Fibroblast of skin of right biceps (primary cell): ENCODE measurements at regions not wholly inside any gene's neighbourhood (a gene's known extent, or its start where the extent isn't known, plus 50 kb on each side); places are given as distances from the start of the nearest gene placed in this dataset.
A peak's percentile ranks its signal among the peaks of the same experiment; 100 is the strongest.

Experiments
- DNase-seq: peaks from one replicate; pipeline ENCODE4 v3.0.0-alpha.2; 2013

DNA sequence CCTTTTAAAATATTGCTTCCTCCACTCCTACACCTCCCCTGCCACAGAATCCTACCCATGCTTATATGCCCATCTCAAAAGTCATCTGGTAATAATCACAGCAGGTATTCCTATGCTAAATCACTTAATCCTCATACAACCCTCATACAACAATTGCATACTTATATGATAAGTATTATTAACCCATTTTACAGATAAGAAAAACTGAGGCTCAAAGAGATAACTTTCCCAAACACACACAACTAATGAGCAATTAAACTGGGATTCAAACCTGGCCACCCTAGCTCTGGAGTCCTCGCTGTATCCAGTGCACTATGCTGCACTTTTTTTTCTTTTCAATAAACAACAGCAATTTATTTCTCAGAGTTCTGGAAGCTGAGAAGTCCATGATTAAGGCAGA lies 99.8 kb upstream of the TSPAN5 start:
- DNase-seq = no peak

DNA sequence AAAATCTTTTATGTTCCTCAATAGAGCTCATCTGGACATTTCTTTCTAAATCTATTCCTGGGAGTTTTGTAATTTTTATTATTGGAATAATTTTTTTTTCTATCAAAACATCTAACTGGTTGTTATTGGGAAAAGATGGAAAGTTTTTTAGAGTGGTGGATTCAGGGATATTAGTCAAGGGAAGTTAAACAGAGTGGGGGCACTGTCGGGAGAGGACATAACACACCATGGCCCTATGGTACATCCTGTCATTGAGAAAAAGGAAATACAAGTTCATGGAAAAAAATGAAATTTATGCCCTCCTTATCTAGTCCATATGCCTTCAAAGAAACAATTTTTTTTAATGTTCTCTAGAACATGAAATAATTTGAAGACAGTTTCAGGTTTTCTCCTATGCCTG lies 96.3 kb upstream of the TSPAN5 start:
- DNase-seq = no peak

DNA sequence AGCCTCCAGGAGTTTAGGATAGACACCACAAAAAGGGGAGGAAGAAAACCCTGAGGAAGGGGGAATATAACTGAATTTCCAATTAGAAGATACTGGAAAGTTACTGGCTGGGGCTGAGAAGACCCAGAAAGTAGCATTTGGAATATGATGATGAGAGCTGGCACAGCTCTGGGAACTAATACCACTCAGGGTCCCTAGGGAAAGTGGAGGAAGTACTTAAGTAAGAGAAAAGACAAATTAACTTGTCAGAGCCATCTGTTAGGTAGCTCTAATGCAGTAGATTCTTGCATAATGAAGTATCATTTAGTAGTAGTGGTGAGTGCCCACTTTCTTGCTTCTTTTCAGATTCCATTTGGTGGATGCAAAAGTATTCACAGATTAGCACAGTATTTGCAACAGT lies 90.8 kb upstream of the TSPAN5 start:
- DNase-seq = peak; percentile 21

DNA sequence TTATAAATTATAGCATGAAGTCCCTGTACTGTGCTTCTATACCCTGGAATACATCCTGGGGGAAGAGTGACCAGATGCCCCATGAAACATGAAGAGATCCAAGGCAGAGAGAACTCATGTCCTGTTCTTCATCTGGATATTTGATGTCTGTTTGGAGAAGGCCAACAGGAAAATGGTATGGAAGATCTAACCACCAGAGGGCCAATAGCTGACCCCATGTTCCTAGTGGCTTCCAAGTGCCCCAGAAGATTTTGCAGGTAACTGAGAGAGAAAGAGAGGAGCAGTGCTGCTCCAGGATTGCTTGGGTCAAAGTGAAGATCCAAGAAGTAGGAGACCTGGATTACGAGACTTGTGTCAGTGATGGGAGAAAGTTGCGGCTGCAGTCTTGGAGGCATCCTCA lies 90.2 kb upstream of the TSPAN5 start:
- DNase-seq = no peak

DNA sequence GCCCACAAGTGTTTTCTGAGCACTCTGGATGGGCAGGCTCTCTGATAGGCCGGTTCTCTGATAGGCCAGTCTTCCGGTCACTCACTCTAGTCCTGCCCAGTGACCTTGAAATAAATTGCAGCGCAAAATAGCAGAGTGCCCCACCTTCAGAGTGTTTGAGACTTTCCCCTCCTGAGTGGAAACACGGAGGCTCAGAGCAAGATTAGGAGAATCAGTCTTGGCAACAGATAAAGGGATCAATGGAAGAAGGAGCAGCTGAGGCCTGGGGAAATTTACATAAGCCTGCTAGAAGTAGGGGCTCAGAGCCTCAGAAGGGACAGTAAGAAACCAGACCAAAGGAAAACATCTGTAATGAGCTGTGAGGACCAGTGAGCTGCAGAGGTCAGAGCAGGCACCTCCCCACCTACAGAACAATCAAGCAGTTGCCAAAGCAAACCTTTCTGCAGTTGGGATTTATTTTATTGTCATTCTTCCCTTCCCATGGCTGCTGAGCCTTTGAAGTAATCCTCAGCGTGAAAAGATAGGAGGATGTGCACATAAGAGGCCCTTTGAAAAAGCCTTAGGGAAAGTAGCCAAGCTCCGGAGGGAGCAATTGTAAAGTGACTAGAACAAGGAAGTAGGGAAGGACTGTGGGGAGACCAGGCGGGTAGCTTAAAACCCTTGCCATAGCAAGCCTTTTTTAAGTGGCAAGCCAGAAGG lies 89.1 kb upstream of the TSPAN5 start:
- no peak for DNase-seq

DNA sequence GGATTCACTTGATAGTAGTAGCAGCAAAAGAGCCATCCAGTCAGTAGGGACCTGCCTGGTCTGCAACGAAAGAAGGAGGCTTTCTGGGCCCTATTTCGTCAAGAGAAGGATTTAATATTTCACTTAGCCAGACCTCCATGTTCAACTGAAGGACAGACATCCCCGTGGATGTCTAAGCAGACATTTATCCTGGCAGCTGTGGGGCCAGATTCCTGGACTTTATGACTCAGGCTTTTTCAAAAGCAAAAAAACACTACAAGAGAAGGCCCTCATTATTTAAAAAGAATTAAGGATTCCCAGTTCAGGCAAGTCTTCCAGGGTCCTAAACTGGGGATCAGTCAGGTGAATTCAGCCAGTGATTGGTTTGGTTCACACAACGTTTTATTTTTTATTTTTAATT lies 88.5 kb upstream of the TSPAN5 start:
- no peak for DNase-seq

DNA sequence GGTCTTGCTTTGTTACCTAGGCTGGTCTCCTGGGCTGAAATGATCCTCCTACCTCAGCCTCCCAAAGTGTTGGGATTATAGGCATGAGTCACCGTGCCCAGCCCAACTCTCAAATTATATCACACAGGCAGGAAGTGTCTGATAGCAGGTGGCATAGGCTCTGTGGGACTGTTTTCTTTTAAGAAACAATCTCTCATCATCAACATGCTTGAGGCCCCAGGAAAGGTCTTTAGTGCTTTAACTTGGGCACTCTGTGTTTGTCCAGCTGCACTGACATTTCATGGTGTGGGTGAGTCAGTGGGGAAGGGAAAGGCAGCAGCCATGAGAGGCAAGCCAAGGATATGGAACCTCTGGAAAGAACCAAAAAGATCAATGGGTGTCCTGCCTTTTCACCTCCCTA lies 88.1 kb upstream of the TSPAN5 start:
- no peak for DNase-seq

DNA sequence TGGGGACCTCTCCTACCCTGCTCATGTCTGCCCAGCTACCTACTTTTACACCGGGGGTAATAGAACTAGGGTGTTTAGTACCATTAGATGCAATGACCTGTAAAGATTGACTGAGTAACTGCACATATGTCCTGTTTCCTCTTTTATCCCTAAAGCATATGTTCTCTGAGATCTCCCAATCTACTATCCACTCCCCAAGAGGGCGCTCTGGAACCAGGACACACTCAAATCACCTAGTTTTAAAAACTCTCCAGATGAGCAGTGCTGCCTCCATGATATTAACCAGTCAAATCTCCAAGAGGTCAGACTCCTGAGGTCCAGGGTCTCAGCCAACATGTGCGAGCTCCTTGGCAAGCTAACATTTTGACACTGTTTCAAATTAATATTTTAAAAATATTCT lies 87.0 kb upstream of the TSPAN5 start:
- peak; percentile 16 for DNase-seq

DNA sequence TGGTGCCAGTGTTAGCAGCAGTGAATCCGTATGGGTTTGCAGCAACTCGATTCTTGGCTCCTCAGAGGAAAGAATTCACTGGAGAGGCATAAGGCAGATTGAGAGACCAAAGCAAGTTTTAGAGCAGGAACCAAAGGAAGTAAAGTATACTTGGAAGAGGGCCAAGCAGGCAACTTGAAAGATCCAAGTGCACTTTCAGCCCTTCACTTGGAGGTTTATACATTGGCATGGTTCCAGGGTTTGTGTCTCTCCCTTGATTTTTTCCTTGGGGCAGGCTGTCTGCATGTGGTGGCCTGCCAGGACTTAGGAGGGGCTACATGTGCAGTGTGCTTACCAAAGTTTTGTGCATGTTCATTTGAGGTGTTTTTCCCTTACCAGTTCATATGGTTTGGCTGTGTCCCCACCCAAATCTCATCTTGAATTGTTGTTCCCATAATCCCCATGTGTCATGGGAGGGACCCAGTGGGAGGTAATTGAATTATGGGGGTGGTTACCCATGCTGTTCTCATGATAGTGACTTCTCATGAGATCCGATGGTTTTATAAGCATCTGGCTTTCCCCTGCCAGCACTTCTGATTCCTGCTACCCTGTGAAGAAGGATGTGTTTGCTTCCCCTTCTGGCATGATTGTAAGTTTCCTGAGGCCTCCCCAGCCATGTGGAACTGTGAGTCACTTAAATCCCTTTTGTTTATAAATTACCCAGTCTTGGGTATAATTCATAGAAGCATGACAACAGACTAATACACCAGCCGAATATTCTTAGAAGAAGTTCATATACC lies 86.2 kb upstream of the TSPAN5 start:
- no peak for DNase-seq

DNA sequence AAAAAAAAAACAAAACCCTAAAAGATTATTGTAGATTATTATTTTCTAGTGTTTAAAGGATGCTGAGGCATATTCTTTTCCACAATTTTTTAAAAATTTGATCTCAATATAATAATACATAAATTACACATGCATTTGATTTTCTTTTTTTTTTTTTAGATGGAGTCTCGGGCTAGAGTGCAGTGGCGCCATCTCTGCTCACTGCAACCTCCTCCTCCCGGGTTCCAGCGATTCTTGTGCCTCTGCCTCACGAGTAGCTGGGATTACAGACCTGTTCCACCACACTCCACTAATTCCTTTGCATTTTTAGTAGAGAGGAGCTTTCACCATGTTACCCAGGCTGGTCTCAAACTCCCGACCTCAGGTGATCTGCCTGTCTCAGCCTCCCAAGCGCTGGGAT lies 83.5 kb upstream of the TSPAN5 start:
- DNase-seq = no peak

DNA sequence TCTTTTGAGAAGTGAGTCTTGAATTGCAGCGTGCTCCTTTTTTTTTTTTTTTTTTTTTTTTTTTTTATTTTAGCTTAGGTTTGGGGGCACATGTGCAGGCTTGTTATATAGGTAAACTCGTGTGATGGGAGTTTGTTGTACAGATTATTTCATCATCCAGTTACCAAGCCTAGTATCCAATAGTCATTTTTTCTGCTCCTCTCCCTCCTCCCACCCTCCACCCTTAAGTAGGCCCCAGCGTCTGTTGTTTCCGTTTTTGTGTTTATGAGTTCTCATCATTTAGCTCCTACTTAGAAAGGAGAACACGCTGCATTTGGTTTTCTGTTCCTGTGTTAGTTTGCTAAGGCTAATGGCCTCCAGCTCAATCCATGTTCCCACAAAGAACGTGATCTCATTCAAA lies 81.3 kb upstream of the TSPAN5 start:
- no peak for DNase-seq

DNA sequence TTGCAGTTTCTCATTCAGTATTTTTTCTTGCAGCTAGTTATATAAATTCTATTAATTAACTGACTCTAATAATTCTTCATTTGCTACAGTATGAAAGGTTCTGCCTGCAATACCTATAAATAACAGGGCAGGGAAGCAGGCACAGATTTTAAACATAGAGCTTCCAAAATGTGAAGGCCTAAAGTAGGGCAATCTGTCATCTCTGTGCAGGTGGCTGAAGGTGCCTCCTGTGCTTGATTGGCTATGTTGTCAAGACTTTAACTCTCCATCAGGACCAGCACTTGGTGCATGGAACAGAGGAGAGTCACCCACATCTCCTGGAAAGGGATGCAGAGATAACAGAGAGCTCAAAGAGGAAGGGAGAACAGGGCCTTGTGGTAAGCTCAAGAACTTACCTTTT lies 75.2 kb upstream of the TSPAN5 start:
- no peak for DNase-seq

DNA sequence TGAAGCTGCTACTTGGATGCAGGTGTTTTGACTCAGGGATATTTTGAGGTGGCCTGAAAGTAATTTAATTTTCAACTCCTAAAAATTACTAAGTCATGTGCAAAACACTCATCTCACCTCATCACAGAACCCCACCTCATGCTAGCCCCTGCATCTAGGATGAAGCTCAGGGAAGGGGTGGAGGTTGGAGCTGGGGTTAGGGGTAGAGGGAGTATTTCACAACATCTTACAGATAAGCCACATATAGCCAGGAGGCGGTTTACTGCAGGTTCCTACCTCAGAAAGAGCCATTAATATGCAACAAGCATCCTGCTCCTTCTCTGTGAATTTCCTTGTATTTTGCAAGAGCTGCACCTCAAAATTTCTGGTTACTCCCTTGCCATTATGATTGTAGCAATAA lies 70.5 kb upstream of the TSPAN5 start:
- DNase-seq = no peak

DNA sequence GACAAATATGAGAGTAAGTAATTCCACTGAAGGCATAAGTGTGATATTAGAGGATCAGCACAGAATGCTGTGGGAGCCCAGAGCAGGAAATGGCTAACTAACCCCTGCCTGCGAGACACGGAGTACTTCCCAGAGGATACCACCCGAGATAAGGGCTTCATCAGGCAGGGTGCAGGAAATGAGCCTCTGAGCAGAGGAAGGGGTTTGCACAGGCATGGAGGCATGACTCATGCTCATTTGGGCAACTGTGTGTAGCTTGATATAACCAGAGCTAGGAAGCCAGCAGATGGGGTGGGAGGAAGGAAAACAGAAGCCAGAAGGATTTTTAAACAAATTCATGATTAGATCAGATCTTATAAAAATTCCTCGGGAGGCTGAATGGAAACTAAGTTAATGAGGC lies 70.0 kb upstream of the TSPAN5 start:
- DNase-seq = peak; percentile 47

DNA sequence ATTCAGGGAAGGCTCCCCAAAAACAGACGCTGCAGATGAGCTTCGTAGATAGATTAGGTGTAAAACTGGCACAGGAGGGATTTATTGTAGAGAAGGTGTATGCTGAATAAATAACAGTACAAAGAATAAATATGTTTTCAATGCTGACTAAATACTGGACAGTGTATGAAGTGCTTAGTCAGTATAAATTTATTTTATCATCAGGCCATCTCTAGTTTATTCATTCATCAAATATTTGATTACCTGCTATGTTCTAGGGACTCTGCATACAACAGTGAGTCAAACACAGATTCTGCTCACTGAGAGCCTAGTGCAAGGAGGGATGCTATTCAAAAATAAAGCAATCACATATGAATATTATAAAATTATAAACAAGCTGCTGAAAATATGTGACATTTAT lies 63.6 kb upstream of the TSPAN5 start:
- DNase-seq = no peak

DNA sequence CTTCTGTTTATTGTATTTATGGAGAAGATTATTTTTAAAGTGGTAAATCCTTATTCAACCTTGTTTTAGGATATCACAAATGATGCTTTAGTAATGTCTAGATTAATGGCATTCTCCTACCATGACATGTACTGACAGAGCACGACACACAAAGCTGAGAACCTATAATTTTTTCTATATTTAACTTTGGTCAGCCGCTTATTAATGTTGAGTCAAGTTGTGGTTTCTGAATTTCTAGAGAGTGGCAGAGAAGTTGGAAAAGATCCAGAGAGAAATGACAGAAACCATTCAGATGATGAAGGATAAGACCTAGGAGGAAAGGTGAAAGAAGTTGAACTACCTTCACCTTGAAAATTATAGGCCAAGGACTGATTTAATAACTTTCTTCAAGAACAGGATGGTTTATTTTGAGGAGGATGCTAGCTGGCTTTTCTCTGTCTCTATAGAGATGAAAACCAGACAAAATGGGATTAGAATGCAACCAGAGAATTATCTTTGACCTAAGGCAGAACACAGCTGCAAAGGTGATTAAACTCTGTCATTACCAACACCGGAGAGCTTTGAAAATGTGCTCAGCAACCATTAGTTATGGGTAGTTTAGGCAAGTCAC lies 62.6 kb upstream of the TSPAN5 start:
- DNase-seq = peak; percentile 57

DNA sequence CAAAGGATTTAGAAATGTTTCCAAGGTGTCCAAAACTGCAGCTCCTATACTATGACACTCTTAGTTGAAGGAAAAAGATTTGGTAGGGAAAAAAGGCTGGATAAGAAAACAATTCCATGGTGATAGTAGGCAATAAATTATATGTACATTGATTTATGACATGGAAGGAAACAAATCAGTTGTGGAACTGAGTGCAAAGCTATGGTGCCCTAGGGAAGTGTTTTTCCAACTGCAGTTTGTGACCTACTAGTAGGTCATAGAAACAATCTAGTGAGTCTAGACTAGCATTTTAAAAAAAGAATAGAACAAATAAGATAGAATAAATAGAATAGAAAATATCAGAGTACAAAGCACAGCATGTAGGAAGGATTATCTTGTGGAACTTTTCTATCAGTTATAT lies 58.4 kb upstream of the TSPAN5 start:
- DNase-seq = no peak

DNA sequence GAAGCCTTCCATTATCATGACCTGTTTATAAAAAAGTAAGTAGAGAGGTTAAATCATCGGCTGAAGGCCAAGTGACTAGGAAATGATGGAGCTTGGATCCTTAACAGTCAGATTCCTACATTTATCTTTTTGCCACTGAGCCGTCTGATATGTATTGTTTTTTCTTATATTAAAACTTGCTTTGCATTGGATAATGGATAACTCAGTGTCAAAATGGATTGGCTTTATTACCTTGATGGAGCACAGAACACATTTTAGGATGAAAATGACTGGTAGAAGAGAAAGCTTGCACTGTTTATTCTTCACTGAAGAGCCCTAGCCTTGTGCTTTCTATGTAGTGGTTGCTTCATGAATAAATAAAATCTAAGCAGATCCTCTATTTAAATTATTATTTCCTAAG lies 54.2 kb upstream of the TSPAN5 start:
- DNase-seq = no peak

DNA sequence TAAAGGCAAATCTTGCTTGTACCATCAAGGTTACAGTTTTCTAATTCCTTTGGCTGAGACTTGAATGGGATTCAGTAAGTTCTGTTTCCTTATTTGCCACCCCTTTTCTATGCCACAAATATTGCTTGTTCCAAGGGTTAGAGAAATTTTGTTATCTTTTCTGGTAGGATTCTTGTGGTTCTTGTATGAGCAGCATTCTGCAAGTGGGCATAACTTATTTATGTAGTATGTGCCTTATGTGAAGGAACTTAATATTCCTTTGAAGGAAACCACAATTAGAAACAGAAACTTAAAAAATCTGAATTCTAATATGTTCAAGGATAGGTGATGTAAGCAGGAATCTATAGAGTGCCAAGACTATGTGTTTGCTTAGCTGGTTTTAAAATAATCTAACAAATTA lies 53.1 kb upstream of the TSPAN5 start:
- no peak for DNase-seq

DNA sequence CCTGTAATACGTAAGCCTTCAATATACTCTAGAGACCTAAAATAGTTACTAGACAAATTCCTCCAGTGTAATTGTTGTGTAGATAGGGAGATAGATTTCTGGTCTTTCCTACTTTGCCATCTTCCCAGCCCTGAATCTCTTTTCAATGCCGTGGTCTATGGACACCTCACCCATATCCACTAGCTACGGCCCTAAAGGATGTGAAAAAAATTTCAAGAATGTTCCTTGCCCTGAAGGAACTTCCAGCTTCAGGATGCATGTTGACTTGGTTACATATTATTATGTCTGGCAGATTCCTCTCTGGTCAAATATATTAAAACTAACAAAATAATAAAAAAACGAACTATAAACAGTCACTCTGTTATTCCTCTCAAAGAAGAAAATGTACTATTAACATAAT lies 52.4 kb upstream of the TSPAN5 start:
- peak; percentile 32 for DNase-seq
